Loucy (cell line): ENCODE measurements at regions not wholly inside any gene's neighbourhood (a gene's known extent, or its start where the extent isn't known, plus 50 kb on each side); places are given as distances from the start of the nearest gene placed in this dataset.

Experiments used
- H2AFZ ChIP-seq: fragments of 200-600 bp; sonication (generic); 2 replicates; pipeline ENCODE4 v1.6.0; 2016; ENCODE audit warnings: antibody characterized with exemption, mild to moderate bottlenecking, low read length, moderate library complexity
- H3F3A ChIP-seq: fragments of 200-600 bp; 2 replicates; pipeline ENCODE4 v1.6.0; 2016; ENCODE audit warnings: antibody characterized with exemption, low read depth, mild to moderate bottlenecking
- H3K27me3 ChIP-seq: fragments of 200-600 bp; sonication (generic); 2 replicates; pipeline ENCODE4 v1.6.1; 2014; ENCODE audit warnings: low read length, mild to moderate bottlenecking; ENCODE audit not compliant: insufficient read depth, poor library complexity, severe bottlenecking
- H3K36me3 ChIP-seq: fragments of 200-600 bp; sonication (generic); 2 replicates; pipeline ENCODE4 v1.6.1; 2016; ENCODE audit warnings: low read length; ENCODE audit not compliant: insufficient read depth
- H3K4me1 ChIP-seq: fragments of 200-600 bp; sonication (generic); 2 replicates; pipeline ENCODE4 v1.5.1; 2014; ENCODE audit warnings: low read length, mild to moderate bottlenecking; ENCODE audit not compliant: insufficient read depth, poor library complexity, severe bottlenecking
- H3K4me2 ChIP-seq: fragments of 200-600 bp; sonication (generic); 2 replicates; pipeline ENCODE4 v1.6.0; 2014; ENCODE audit warnings: antibody characterized with exemption, low read length, low read depth, mild to moderate bottlenecking; ENCODE audit not compliant: poor library complexity, severe bottlenecking
- H3K4me3 ChIP-seq: fragments of 200-600 bp; sonication (generic); 2 replicates; pipeline ENCODE4 v1.5.1; 2014; ENCODE audit warnings: low read length, mild to moderate bottlenecking, mixed read lengths; ENCODE audit not compliant: poor library complexity, severe bottlenecking
- H3K79me2 ChIP-seq: fragments of 200-600 bp; sonication (generic); 2 replicates; pipeline ENCODE4 v1.6.1; 2014; ENCODE audit warnings: low read length; ENCODE audit not compliant: insufficient read depth
- H3K9ac ChIP-seq: fragments of 200-600 bp; sonication (generic); 2 replicates; pipeline ENCODE4 v1.6.0; 2014; ENCODE audit warnings: mild to moderate bottlenecking, low read depth, low read length, moderate library complexity; ENCODE audit not compliant: poor library complexity, severe bottlenecking
- H3K9me2 ChIP-seq: fragments of 200-600 bp; sonication (generic); replicated peaks from 2 replicates; pipeline ENCODE4 v1.6.1; 2016; ENCODE audit warnings: low read depth, low read length, mixed read lengths
- H3K9me3 ChIP-seq: fragments of 200-600 bp; sonication (generic); 2 replicates; pipeline ENCODE4 v1.6.1; 2014; ENCODE audit warnings: mild to moderate bottlenecking, antibody characterized with exemption, low read length, low read depth; ENCODE audit not compliant: insufficient read depth
- H4K20me1 ChIP-seq: fragments of 200-600 bp; sonication (generic); 2 replicates; pipeline ENCODE4 v1.6.0; 2014; ENCODE audit warnings: antibody characterized with exemption, low read length, mild to moderate bottlenecking; ENCODE audit not compliant: insufficient read depth, poor library complexity, severe bottlenecking
- CTCF ChIP-seq: fragments of 200-600 bp; sonication (generic); conservative IDR thresholded peaks from 2 replicates; pipeline ENCODE4 v1.5.1; 2014; ENCODE audit warnings: mild to moderate bottlenecking, antibody characterized with exemption, low read length
- EZH2phosphoT487 ChIP-seq: fragments of 200-600 bp; IDR thresholded peaks from 2 replicates; pipeline ENCODE4 v1.6.1; 2018; ENCODE audit warnings: antibody characterized with exemption, mild to moderate bottlenecking, moderate library complexity, borderline replicate concordance

- 0 out of 2 replicates have a peak, but pooled peaks have one; percentile 19 for TF ChIP-seq CTCF
- TF ChIP-seq EZH2phosphoT487, result no peak
- Histone ChIP-seq H2AFZ (no peak overlapping the region), H3K36me3 (no peaks in the 10 kb centered on the region), H3K9ac (no peak overlapping the region), H3K27me3 (no peaks in the 10 kb centered on the region), H3K79me2 (no peaks in the 10 kb centered on the region), H3K4me2 (no peak overlapping the region), H3K4me1 (no peaks in the 10 kb centered on the region), H3K9me2 (no peaks in the 10 kb centered on the region), H3K9me3 (no peaks in the 10 kb centered on the region), H3F3A (no peaks in the 10 kb centered on the region), H4K20me1 (no peaks in the 10 kb centered on the region), H3K4me3 (no peak overlapping the region)
These were observed 80.7 kb upstream of the SEC61G start for GRCh38 chr7:54839575-54840213.

GRCh38 chr7:54841772-54842697 is 83.0 kb upstream of the SEC61G start:
- no peak overlapping the region for H3K9ac ChIP-seq
- no peaks in the 10 kb centered on the region for H3K79me2 ChIP-seq
- H4K20me1 ChIP-seq, result no peaks in the 10 kb centered on the region
- no peaks in the 10 kb centered on the region for H3F3A ChIP-seq
- no peaks in the 10 kb centered on the region for H3K9me2 ChIP-seq
- H3K4me2 ChIP-seq, result no peak overlapping the region
- H3K27me3 ChIP-seq, result no peaks in the 10 kb centered on the region
- H3K9me3 ChIP-seq, result no peaks in the 10 kb centered on the region
- TF ChIP-seq EZH2phosphoT487 (no peak), CTCF (peak; percentile 54)
- no peaks in the 10 kb centered on the region for H3K36me3 ChIP-seq
- H2AFZ ChIP-seq, result peak overlapping the region; percentile 22; the same call in 1 of the 2 replicates
- H3K4me1 ChIP-seq, result no peaks in the 10 kb centered on the region
- H3K4me3 ChIP-seq, result no peak overlapping the region

- Histone ChIP-seq H3K9me2 (no peaks in the 10 kb centered on the region; the same call in 1 of the 2 replicates), H3K4me3 (no peak overlapping the region), H3K4me2 (no peak overlapping the region), H3K4me1 (no peaks in the 10 kb centered on the region), H3K9me3 (no peaks in the 10 kb centered on the region), H3K36me3 (no peaks in the 10 kb centered on the region), H3K9ac (no peak overlapping the region), H3K27me3 (no peaks in the 10 kb centered on the region), H3F3A (no peaks in the 10 kb centered on the region), H4K20me1 (no peaks in the 10 kb centered on the region), H2AFZ (no peak overlapping the region), H3K79me2 (no peaks in the 10 kb centered on the region)
- TF ChIP-seq EZH2phosphoT487, result no peak
- TF ChIP-seq CTCF, result no peak
These were observed 84.9 kb upstream of the SEC61G start for GRCh38 chr7:54843841-54844355.
